GM12873 (cell line): ENCODE measurements at regions not wholly inside any gene's neighbourhood (a gene's known extent, or its start where the extent isn't known, plus 50 kb on each side); places are given as distances from the start of the nearest gene placed in this dataset.

ENCODE experiments used
- TF ChIP-seq, protein P1 (sequence below): IDR thresholded peaks from 2 replicates; pipeline ENCODE4 v1.5.1; 2012; ENCODE audit warnings: low read depth, mild to moderate bottlenecking, moderate library complexity, low read length, control low read depth; ENCODE audit not compliant: insufficient read depth; ENCODE audit errors: missing control alignments

GRCh38 chr5:57976506-57976905 lies 483.4 kb downstream of the PLK2 start:
- TF ChIP-seq, protein P1, sequence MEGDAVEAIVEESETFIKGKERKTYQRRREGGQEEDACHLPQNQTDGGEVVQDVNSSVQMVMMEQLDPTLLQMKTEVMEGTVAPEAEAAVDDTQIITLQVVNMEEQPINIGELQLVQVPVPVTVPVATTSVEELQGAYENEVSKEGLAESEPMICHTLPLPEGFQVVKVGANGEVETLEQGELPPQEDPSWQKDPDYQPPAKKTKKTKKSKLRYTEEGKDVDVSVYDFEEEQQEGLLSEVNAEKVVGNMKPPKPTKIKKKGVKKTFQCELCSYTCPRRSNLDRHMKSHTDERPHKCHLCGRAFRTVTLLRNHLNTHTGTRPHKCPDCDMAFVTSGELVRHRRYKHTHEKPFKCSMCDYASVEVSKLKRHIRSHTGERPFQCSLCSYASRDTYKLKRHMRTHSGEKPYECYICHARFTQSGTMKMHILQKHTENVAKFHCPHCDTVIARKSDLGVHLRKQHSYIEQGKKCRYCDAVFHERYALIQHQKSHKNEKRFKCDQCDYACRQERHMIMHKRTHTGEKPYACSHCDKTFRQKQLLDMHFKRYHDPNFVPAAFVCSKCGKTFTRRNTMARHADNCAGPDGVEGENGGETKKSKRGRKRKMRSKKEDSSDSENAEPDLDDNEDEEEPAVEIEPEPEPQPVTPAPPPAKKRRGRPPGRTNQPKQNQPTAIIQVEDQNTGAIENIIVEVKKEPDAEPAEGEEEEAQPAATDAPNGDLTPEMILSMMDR, result no peak

DNA sequence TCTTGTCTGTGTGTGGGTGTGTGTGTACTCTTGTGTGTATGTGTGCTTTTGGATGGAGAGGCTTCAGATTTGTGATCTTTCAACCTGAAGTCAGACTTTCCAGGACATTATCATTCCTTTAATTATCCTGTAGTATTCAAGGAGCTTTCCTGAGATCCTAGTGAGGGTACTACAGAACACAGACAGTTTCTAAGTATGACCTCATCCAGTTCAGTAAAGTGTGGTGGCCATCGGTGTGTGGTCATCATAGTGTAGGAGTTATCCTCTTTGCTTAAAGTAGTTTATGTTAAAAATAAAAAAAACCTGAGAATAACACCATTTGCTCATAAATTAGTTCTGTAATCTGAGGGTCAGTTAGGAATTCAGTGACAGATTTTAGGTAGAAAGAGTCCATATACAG lies 478.0 kb upstream of the ACTBL2 start:
- TF ChIP-seq, protein P1, result no peak

DNA sequence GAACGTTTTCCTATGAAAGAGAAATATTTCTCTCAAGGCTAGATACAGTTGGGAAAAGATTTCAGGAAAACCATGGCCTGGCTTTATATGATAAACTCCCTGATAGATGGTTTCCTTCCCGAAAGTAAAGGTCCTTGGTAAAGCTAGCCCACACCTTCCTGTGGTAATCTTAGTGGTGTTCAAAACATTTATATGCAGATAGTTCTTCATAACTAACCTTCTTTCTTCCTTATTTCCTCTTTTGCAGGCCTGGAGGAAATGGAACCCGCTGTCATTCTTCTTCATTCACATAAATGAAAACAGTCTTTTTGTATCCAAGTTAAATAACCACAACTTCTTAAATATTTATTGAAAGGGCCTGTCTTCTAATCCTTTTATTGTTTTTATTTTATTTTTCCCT lies 474.0 kb upstream of the ACTBL2 start:
- TF ChIP-seq, protein P1, result no peak

DNA sequence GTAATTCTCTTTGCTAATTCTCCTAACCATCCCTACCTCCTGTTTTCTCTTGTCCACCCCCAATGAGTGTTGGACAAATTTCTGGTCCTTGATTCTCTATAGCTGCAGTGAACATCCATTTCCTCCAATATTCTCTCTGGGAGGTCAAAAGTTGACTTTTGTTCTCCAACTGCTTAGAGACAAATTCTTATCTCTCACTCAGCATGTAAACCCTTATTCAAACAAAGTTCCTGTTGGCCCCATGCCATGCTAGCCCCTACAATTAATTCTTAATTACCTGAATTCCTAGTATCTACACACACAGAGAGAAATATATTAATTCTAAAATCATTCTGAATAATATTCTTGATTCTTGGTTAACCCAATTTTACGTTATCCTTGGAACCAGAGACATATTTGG lies 472.9 kb upstream of the ACTBL2 start:
- TF ChIP-seq, protein P1, result no peak

GRCh38 chr5:57953792-57954191 lies 471.2 kb upstream of the ACTBL2 start:
- TF ChIP-seq, protein P1, result no peak

GRCh38 chr5:57950616-57951228 lies 468.1 kb upstream of the ACTBL2 start:
- TF ChIP-seq, protein P1, result no peak

- TF ChIP-seq, protein P1, result no peak
Observed at GRCh38 chr5:57948091-57948490, 465.5 kb upstream of the ACTBL2 start.
